H9 (cell line): ENCODE measurements at regions not wholly inside any gene's neighbourhood (a gene's known extent, or its start where the extent isn't known, plus 50 kb on each side); places are given as distances from the start of the nearest gene placed in this dataset.

Experiments used
- DNase-seq: peaks from one replicate; pipeline ENCODE4 v3.0.0-alpha.2; 2017
- H2AFZ ChIP-seq: one replicate; pipeline ENCODE4 v1.6.1; 2013; ENCODE audit warnings: mild to moderate bottlenecking, low read length, control low read depth, moderate library complexity
- H2AK5ac ChIP-seq: 2 replicates; pipeline ENCODE4 v1.6.1; 2013; ENCODE audit warnings: low read length, control low read depth, mixed read lengths; ENCODE audit not compliant: insufficient read length
- H2BK120ac ChIP-seq: one replicate; pipeline ENCODE4 v1.6.1; 2013; ENCODE audit warnings: low read depth, mild to moderate bottlenecking, low read length, control low read depth, inconsistent platforms; ENCODE audit not compliant: poor library complexity, severe bottlenecking
- H2BK12ac ChIP-seq: 2 replicates; pipeline ENCODE4 v1.6.1; 2013; ENCODE audit warnings: low read length, control low read depth, mixed read lengths, low read depth; ENCODE audit not compliant: insufficient read length
- H2BK15ac ChIP-seq: 2 replicates; pipeline ENCODE4 v1.6.1; 2013; ENCODE audit warnings: low read depth, low read length, control low read depth
- H2BK20ac ChIP-seq: one replicate; pipeline ENCODE4 v1.6.1; 2013; ENCODE audit warnings: low read depth, mild to moderate bottlenecking, low read length, control low read depth, inconsistent platforms; ENCODE audit not compliant: poor library complexity, severe bottlenecking
- H2BK5ac ChIP-seq: 2 replicates; pipeline ENCODE4 v1.6.1; 2013; ENCODE audit warnings: low read length, control low read depth, mixed read lengths; ENCODE audit not compliant: insufficient read length
- H3K14ac ChIP-seq: 2 replicates; pipeline ENCODE4 v1.6.1; 2013; ENCODE audit warnings: low read length, control low read depth; ENCODE audit not compliant: insufficient read depth
- H3K18ac ChIP-seq: 2 replicates; pipeline ENCODE4 v1.6.1; 2013; ENCODE audit warnings: low read depth, mild to moderate bottlenecking, mixed read lengths, low read length, control low read depth; ENCODE audit not compliant: insufficient read length
- H3K23ac ChIP-seq: 2 replicates; pipeline ENCODE4 v1.6.1; 2013; ENCODE audit warnings: low read length, control low read depth, mixed read lengths, low read depth; ENCODE audit not compliant: insufficient read length
- H3K23me2 ChIP-seq: 2 replicates; pipeline ENCODE4 v1.6.1; 2013; ENCODE audit warnings: low read depth, mild to moderate bottlenecking, mixed read lengths, low read length, control low read depth; ENCODE audit not compliant: insufficient read length, poor library complexity, severe bottlenecking
- H3K27ac ChIP-seq: 2 replicates; pipeline ENCODE4 v1.5.1; 2013; ENCODE audit warnings: low read length, control low read depth, mixed read lengths, low read depth; ENCODE audit not compliant: insufficient read length
- H3K27me3 ChIP-seq: 2 replicates; pipeline ENCODE4 v1.6.1; 2013; ENCODE audit warnings: low read length, control low read depth, inconsistent platforms; ENCODE audit not compliant: insufficient read depth
- H3K4ac ChIP-seq: 2 replicates; pipeline ENCODE4 v1.6.1; 2013; ENCODE audit warnings: low read depth, mild to moderate bottlenecking, control low read depth, inconsistent platforms, low read length, moderate library complexity
- H3K4me1 ChIP-seq: 2 replicates; pipeline ENCODE4 v1.6.1; 2013; ENCODE audit warnings: low read length, control low read depth, inconsistent platforms; ENCODE audit not compliant: insufficient read depth
- H3K4me2 ChIP-seq: 2 replicates; pipeline ENCODE4 v1.6.1; 2013; ENCODE audit warnings: low read length, control low read depth, mixed read lengths; ENCODE audit not compliant: insufficient read length, insufficient read depth
- H3K56ac ChIP-seq: 2 replicates; pipeline ENCODE4 v1.6.1; 2013; ENCODE audit warnings: low read depth, mild to moderate bottlenecking, mixed read lengths, low read length, control low read depth; ENCODE audit not compliant: insufficient read length
- H3K79me1 ChIP-seq: 2 replicates; pipeline ENCODE4 v1.6.1; 2013; ENCODE audit warnings: low read depth, mild to moderate bottlenecking, moderate library complexity, low read length, control low read depth, inconsistent platforms; ENCODE audit not compliant: insufficient read depth, poor library complexity, severe bottlenecking
- H3K79me2 ChIP-seq: 2 replicates; pipeline ENCODE4 v1.6.1; 2013; ENCODE audit warnings: low read length, control low read depth, inconsistent platforms; ENCODE audit not compliant: insufficient read depth
- H3K9ac ChIP-seq: 2 replicates; pipeline ENCODE4 v1.6.1; 2013; ENCODE audit warnings: low read length, control low read depth, mixed read lengths; ENCODE audit not compliant: insufficient read length; ENCODE audit errors: extremely low read depth
- H3K9me3 ChIP-seq: one replicate; pipeline ENCODE4 v1.6.1; 2013; ENCODE audit warnings: low read depth, low read length, inconsistent platforms; ENCODE audit not compliant: control insufficient read depth
- H3T11ph ChIP-seq: one replicate; pipeline ENCODE4 v1.6.1; 2013; ENCODE audit warnings: mild to moderate bottlenecking, low read length, control low read depth, inconsistent platforms
- H4K20me1 ChIP-seq: one replicate; pipeline ENCODE4 v1.6.1; 2013; ENCODE audit not compliant: control insufficient read depth, insufficient read length, insufficient read depth
- H4K5ac ChIP-seq: 2 replicates; pipeline ENCODE4 v1.6.1; 2013; ENCODE audit warnings: low read depth, mild to moderate bottlenecking, mixed read lengths, low read length, control low read depth; ENCODE audit not compliant: insufficient read length
- H4K8ac ChIP-seq: replicated peaks from 2 replicates; pipeline ENCODE4 v1.6.1; 2013; ENCODE audit warnings: low read length, control low read depth, mixed read lengths, low read depth; ENCODE audit not compliant: insufficient read length
- H4K91ac ChIP-seq: 2 replicates; pipeline ENCODE4 v1.6.1; 2013; ENCODE audit warnings: low read depth, mild to moderate bottlenecking, moderate library complexity, mixed read lengths, low read length, control low read depth; ENCODE audit not compliant: insufficient read length
- H3K27ac Mint-ChIP-seq, 3 experiments: 2 replicates in 2 of 3; 3 replicates in 1 of 3; pipeline ENCODE4 v1.8.0; 2020 to 2021; ENCODE audit warnings: mixed read lengths in 3 of 3, mild to moderate bottlenecking in 1 of 3, moderate library complexity in 1 of 3
- H3K27me3 Mint-ChIP-seq: 2 replicates; pipeline ENCODE4 v1.8.0; 2021; ENCODE audit warnings: low read depth, mild to moderate bottlenecking, moderate library complexity, mixed read lengths
- H3K36me3 Mint-ChIP-seq, 3 experiments: 2 replicates in 2 of 3; 3 replicates in 1 of 3; pipeline ENCODE4 v1.8.0; 2020 to 2021; ENCODE audit warnings: low read depth in 3 of 3, mixed read lengths in 3 of 3; ENCODE audit not compliant: insufficient read depth in 1 of 3
- H3K4me1 Mint-ChIP-seq, 2 experiments: 2 replicates each; pipeline ENCODE4 v1.8.0; 2020; ENCODE audit warnings: mixed read lengths in 2 of 2
- H3K4me3 Mint-ChIP-seq, 2 experiments: 2 replicates in 1 of 2; 3 replicates in 1 of 2; pipeline ENCODE4 v1.8.0; 2020 to 2021; ENCODE audit warnings: mild to moderate bottlenecking in 2 of 2, mixed read lengths in 2 of 2, moderate library complexity in 1 of 2
- H3K9me3 Mint-ChIP-seq, 2 experiments: 2 replicates in 1 of 2; 3 replicates in 1 of 2; pipeline ENCODE4 v1.8.0; 2020; ENCODE audit warnings: mild to moderate bottlenecking in 2 of 2, mixed read lengths in 2 of 2, moderate library complexity in 1 of 2
- CTCF ChIP-seq: fragments of 200-600 bp; sonication (generic); conservative IDR thresholded peaks from 3 replicates; pipeline ENCODE4 v1.8.0; 2021; ENCODE audit warnings: antibody characterized with exemption, mild to moderate bottlenecking
- WGBS: extraction: QIAGEN DNeasy Blood & Tissue Kit; methylation state at CpG from one replicate; pipeline ENCODE4 v1.1.7; 2013; ENCODE audit warnings: missing lambda C conversion rate, low lambda C conversion rate, mixed read lengths; ENCODE audit not compliant: insufficient read length; ENCODE audit errors: extremely low coverage; 5-methylcytosine and 5-hydroxymethylcytosine counted together

GRCh38 chr18:75132931-75133525 lies 75.9 kb downstream of the PTGR3 start:
- DNase-seq: no peak
- peak overlapping the region in 1 of 3 experiments; percentile 34; a peak in 1 of 7 replicates for H3K27ac Mint-ChIP-seq

More at GRCh38 chr18:75132931-75133525, 75.9 kb downstream of the PTGR3 start:
- Mint-ChIP-seq H3K4me1 (no peaks in the 10 kb centered on the region), H3K4me3 (no peak overlapping the region), H3K36me3 (peaks cover 0 to 1% (median 0%) of the 10 kb centered on the region in 3 experiments; a peak in 1 of 7 replicates), H3K27me3 (peaks cover 5% of the 10 kb centered on the region; the same call in 1 of the 2 replicates), H3K9me3 (peaks cover 0 to 8% of the 10 kb centered on the region in 2 experiments; a peak in 4 of 5 replicates)
- no peaks in the 10 kb centered on the region for H3K9me3 ChIP-seq
- H3K4me2 ChIP-seq: no peak overlapping the region
- H3K56ac ChIP-seq: no peak overlapping the region
- no peak overlapping the region for H3K23ac ChIP-seq
- H3K79me2 ChIP-seq: no peaks in the 10 kb centered on the region
- H4K91ac ChIP-seq: no peak overlapping the region
- no peak overlapping the region for H2AFZ ChIP-seq
- TF ChIP-seq CTCF: no peak
- H3K4ac ChIP-seq: no peak overlapping the region
- H4K20me1 ChIP-seq: no peaks in the 10 kb centered on the region
- H4K8ac ChIP-seq: no peak overlapping the region
- no peak overlapping the region for H2BK120ac ChIP-seq
- H4K5ac ChIP-seq: no peak overlapping the region
- H2BK12ac ChIP-seq: no peak overlapping the region
- no peak overlapping the region for H3K18ac ChIP-seq
- H2AK5ac ChIP-seq: no peak overlapping the region
- no peaks in the 10 kb centered on the region for H3K79me1 ChIP-seq
- peak overlapping the region; percentile 34; the same call in 1 of the 2 replicates for H3K14ac ChIP-seq
- H3K23me2 ChIP-seq: no peaks in the 10 kb centered on the region
- H2BK15ac ChIP-seq: no peak overlapping the region
- H2BK5ac ChIP-seq: no peak overlapping the region
- H3T11ph ChIP-seq: no peak overlapping the region
- H2BK20ac ChIP-seq: no peak overlapping the region
- no peaks in the 10 kb centered on the region for H3K4me1 ChIP-seq
- H3K27ac ChIP-seq: no peak overlapping the region
- no peak overlapping the region for H3K9ac ChIP-seq
- H3K27me3 ChIP-seq: no peaks in the 10 kb centered on the region; the same call in 1 of the 2 replicates
- WGBS: no CpG with 5 or more reads among the region's 13 CpGs
